Aorta (tissue), 5 donors: ENCODE measurements at regions not wholly inside any gene's neighbourhood (a gene's known extent, or its start where the extent isn't known, plus 50 kb on each side); places are given as distances from the start of the nearest gene placed in this dataset.

ENCODE experiments used
- ATAC-seq: fragments of 200-7000 bp; cut with Tn5 transposase; one replicate; pipeline ENCODE4 v1.9.1; 2022; ENCODE audit warnings: moderate library complexity; ENCODE audit not compliant: low FRiP score
- DNase-seq, 2 donors: peaks; one replicate each; pipeline ENCODE4 v3.0.0-alpha.2; 2020
- H3K27ac ChIP-seq, 2 donors: one replicate each; pipeline ENCODE4 v1.5.1; 2013; ENCODE audit warnings: low read length in 2 of 2, mild to moderate bottlenecking in 2 of 2, moderate library complexity in 2 of 2, control low read depth in 1 of 2, inconsistent platforms in 1 of 2, low read depth in 1 of 2
- H3K27me3 ChIP-seq, 2 donors: one replicate each; pipeline ENCODE4 v1.6.1; 2013; ENCODE audit warnings: control low read depth in 1 of 2, low read length in 1 of 2, mild to moderate bottlenecking in 1 of 2, moderate library complexity in 1 of 2; ENCODE audit not compliant: insufficient read depth in 2 of 2, control insufficient read depth in 1 of 2
- H3K36me3 ChIP-seq, 2 donors: one replicate each; pipeline ENCODE4 v1.6.1; 2013; ENCODE audit warnings: control low read depth in 1 of 2, low read length in 1 of 2, mild to moderate bottlenecking in 1 of 2; ENCODE audit not compliant: insufficient read depth in 2 of 2, control insufficient read depth in 1 of 2
- H3K4me1 ChIP-seq, 2 donors: one replicate each; pipeline ENCODE4 v1.6.1; 2013; ENCODE audit warnings: low read length in 2 of 2, control low read depth in 1 of 2, mild to moderate bottlenecking in 1 of 2, moderate library complexity in 1 of 2; ENCODE audit not compliant: insufficient read depth in 2 of 2, control insufficient read depth in 1 of 2
- H3K4me3 ChIP-seq, 2 donors: one replicate each; pipeline ENCODE4 v1.5.1; 2013; ENCODE audit warnings: low read length in 2 of 2, control low read depth in 1 of 2, mild to moderate bottlenecking in 1 of 2
- H3K9me3 ChIP-seq: one replicate; pipeline ENCODE4 v1.6.1; 2013; ENCODE audit warnings: mild to moderate bottlenecking, low read length; ENCODE audit not compliant: control insufficient read depth
- WGBS, 2 donors: extraction: QIAGEN DNeasy Blood & Tissue Kit; methylation state at CpG; one replicate each; pipeline ENCODE4 v1.1.7; 2013; 5-methylcytosine and 5-hydroxymethylcytosine counted together
- intact Hi-C, 2 donors: fragments of 100-400 bp; cut with DNase I; formaldehyde crosslinking; loops; one replicate each; pipeline versions ENCODE4 v1.14.2 to v1.15.0; 2022
- donor health status: healthy with polysubstance abuse.
- donor health status: Bipolar disorder and iron deficiency.
- donor health status: DM: no; HTN: no; CAD: no.
- donor health status: DM: no; HTN: no; CAD: no.
- donor health status: DM: yes; HTN: yes; CAD: no.

DNA sequence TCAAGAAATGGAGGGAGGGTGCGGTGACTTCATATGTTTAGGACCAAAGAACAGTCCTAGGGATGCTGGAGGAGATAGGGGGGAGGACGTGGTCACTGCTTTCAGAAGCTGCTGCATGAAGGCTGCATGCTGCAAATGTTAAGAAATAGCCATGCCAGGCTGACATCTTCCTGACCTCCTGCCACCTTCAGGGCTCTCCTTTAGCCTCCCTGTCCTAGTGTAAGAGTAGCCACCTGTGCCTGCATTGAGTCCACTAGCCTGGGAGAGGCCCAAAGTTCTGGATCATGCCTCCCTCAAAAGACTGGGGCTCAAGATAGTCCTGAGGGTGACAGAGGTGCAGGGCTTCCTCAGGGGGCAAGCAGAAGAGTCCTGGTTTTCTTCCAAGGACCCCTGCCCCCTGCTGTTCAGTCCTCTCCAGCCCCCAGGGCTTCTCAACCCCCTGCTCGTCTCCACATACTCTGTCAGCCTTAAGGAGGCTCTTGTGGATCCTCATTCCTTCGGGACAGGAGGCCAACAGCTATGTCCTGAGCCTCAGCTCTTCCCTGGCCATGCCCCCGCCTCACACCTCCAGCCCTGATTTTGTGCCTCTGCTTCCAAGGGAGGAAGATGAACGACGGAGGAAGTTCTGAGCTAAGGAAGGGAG lies 96.3 kb downstream of the MRPL14 start:
- no peaks in the 10 kb centered on the region for H3K9me3 ChIP-seq
- no peaks in the 10 kb centered on the region for H3K4me1 ChIP-seq
- no peak overlapping the region for H3K4me3 ChIP-seq
- ATAC-seq, result no peak
- intact Hi-C loops, result no loop called here
- peak in 1 of 2 donors; percentile 39 for DNase-seq
- no peaks in the 10 kb centered on the region for H3K36me3 ChIP-seq
- WGBS, 2 donors, result 88 to 89% methylated on average over 7 of the region's 7 CpGs
- H3K27me3 ChIP-seq, result no peaks in the 10 kb centered on the region
- H3K27ac ChIP-seq, result no peak overlapping the region

DNA sequence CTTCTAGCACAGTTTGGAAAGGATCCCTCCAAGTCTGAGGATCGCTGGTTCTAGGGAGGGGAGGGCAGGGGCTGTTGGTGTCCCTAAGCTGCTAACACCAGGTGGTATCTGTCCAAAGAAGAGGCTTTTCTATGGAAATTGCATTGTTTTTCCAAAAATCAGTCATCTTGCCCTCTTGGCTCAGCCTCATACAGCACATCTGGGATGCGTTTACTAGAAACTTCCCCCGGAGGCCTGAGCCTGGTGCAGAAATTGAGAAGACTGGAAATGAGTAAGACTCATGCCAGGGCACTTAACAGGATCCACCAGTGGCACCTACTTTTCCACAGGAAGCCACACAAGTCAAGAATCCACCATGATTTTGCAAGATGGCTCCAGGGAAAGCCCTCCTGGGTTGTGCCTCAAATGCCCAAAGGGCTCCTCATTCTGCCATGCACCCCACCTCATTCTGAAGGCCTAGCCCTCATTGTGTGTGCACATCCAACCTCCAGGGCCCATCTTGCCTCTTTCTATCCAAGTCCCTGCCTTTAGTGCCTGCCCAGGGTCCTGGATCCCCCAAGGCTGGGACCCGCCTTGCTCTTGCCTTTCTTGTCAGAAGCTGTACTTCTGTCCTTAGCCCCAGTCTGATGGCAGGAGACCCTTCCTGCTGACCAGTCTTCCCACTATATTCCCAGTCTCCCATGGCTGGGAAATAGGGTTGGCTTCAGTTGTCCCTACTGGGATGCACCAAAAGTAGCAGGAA lies 97.6 kb downstream of the MRPL14 start:
- 60 to 66% methylated on average over 4 of the region's 4 CpGs for WGBS, 2 donors
- H3K27me3 ChIP-seq, result no peaks in the 10 kb centered on the region
- intact Hi-C loops, result no loop called here
- H3K9me3 ChIP-seq, result no peaks in the 10 kb centered on the region
- ATAC-seq, result no peak
- H3K36me3 ChIP-seq, result no peaks in the 10 kb centered on the region
- peak in 1 of 2 donors; percentile 19 for DNase-seq
- H3K27ac ChIP-seq, result no peak overlapping the region
- H3K4me3 ChIP-seq, result no peak overlapping the region
- no peaks in the 10 kb centered on the region for H3K4me1 ChIP-seq

DNA sequence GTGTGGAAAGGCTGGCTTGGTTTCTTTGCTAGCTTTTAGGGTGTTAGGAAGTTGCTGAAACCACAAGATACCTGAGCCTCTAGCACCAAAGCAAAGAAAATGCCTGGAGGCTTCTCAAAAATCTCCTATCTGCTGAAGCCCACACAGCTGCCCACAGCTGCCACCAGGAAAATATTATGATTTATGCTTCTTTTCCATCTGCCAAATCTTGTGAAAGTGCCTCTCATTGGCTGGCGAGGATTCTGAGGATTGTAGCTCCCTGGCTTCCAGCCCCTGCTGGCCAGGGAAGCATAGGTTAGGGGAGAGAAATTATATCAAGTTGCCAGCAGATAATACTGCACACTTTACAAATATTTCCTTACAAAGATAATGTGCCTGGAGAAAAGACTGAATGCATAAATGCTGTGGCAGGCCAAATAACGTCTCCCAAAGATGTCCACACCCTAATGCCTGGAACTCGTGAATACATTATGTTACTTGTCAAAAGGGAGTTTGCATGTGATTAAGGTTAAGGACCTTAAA lies 98.4 kb downstream of the MRPL14 start:
- DNase-seq, result no peak
- 18 to 20% methylated on average over 3 of the region's 3 CpGs for WGBS, 2 donors

GRCh38 chr6:44025226-44025625 lies 102.0 kb downstream of the MRPL14 start:
- H3K9me3 ChIP-seq, result no peaks in the 10 kb centered on the region
- ATAC-seq (no peak), DNase-seq (no peak)
- H3K27me3 ChIP-seq, result no peaks in the 10 kb centered on the region
- H3K4me1 ChIP-seq, result no peaks in the 10 kb centered on the region
- H3K27ac ChIP-seq, result no peak overlapping the region
- intact Hi-C loops, result no loop called here
- H3K4me3 ChIP-seq, result no peak overlapping the region
- no peaks in the 10 kb centered on the region for H3K36me3 ChIP-seq
- 86 to 88% methylated on average over 4 of the region's 4 CpGs for WGBS, 2 donors

More for the DNA sequence above, 98.4 kb downstream of the MRPL14 start:
- H3K27me3 ChIP-seq, result no peaks in the 10 kb centered on the region
- H3K9me3 ChIP-seq, result no peaks in the 10 kb centered on the region
- H3K36me3 ChIP-seq, result no peaks in the 10 kb centered on the region
- no peak for ATAC-seq
- H3K4me3 ChIP-seq, result no peak overlapping the region
- no peaks in the 10 kb centered on the region for H3K4me1 ChIP-seq
- no peak overlapping the region for H3K27ac ChIP-seq
- intact Hi-C loops, result no loop called here

- Histone ChIP-seq H3K27ac (no peak overlapping the region), H3K36me3 (no peaks in the 10 kb centered on the region), H3K4me3 (no peak overlapping the region), H3K4me1 (no peaks in the 10 kb centered on the region), H3K9me3 (no peaks in the 10 kb centered on the region), H3K27me3 (no peaks in the 10 kb centered on the region)
- intact Hi-C loops, result no loop called here
- peak in 1 of 2 donors; percentile 44 for DNase-seq
- ATAC-seq, result no peak
- WGBS, 2 donors, result 90 to 92% methylated on average over 7 of the region's 7 CpGs
Observed at GRCh38 chr6:44024574-44025219, 102.6 kb downstream of the MRPL14 start.

- no peak overlapping the region for H3K27ac ChIP-seq
- H3K4me1 ChIP-seq, result no peaks in the 10 kb centered on the region
- H3K4me3 ChIP-seq, result no peak overlapping the region
- no peaks in the 10 kb centered on the region for H3K27me3 ChIP-seq
- DNase-seq (peak in 1 of 2 donors; percentile 20), ATAC-seq (no peak)
- H3K36me3 ChIP-seq, result no peaks in the 10 kb centered on the region
- intact Hi-C loops, result no loop called here
- no peaks in the 10 kb centered on the region for H3K9me3 ChIP-seq
- WGBS, 2 donors, result 93 to 94% methylated on average over 8 of the region's 8 CpGs
Observed at GRCh38 chr6:44023586-44024454, 103.4 kb downstream of the MRPL14 start.

DNA sequence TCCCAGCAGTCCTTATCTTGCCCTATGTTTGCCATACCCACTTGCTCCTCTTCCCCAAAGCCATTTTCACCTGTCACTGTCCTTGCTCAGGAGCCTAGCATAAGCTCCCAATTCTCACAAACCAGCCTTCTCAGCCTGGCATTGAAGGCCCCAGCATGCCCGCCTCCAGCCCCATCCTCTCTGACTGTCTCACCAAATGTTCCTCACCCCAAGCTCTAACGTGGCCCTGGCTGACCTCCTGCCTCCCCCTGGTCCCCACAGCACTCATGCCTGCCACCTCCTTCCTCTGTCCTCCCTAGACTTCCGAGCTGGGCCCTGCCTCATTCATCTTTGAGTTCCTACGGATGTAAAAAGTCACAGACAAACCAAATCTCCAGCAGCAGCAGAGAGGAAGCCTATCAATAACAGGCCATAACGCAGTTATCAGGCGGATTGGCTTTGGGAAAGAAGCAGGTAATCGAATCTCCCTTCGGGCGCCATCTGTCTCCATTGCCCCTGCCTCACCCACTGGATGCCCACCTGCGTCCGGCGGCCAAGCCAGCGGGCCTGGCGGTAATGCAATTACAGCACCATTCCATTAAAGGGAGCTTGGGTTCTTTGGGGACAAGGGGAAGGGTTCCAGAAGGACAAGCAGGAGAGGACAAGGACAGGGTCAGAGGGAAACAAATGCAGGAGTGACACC lies 104.4 kb downstream of the MRPL14 start:
- H3K27me3 ChIP-seq, result no peaks in the 10 kb centered on the region

GRCh38 chr6:44022296-44022661 lies 105.0 kb downstream of the MRPL14 start:
- intact Hi-C loops, result no loop called here
- 91 to 95% methylated on average over 7 of the region's 7 CpGs for WGBS, 2 donors
- Histone ChIP-seq H3K4me3 (no peak overlapping the region), H3K9me3 (no peaks in the 10 kb centered on the region), H3K4me1 (no peaks in the 10 kb centered on the region), H3K27me3 (no peaks in the 10 kb centered on the region), H3K36me3 (no peaks in the 10 kb centered on the region), H3K27ac (no peak overlapping the region)
- peak in 1 of 2 donors; percentile 68 for DNase-seq
- peak; percentile 21 for ATAC-seq

More for the DNA sequence above, 104.4 kb downstream of the MRPL14 start:
- WGBS, 2 donors, result 93 to 94% methylated on average over 14 of the region's 14 CpGs
- H3K4me1 ChIP-seq, result no peaks in the 10 kb centered on the region
- H3K9me3 ChIP-seq, result no peaks in the 10 kb centered on the region
- no peak overlapping the region for H3K27ac ChIP-seq
- H3K36me3 ChIP-seq, result no peaks in the 10 kb centered on the region
- intact Hi-C loops, result no loop called here
- no peak for ATAC-seq
- H3K4me3 ChIP-seq, result no peak overlapping the region
- DNase-seq, result peak in 1 of 2 donors; percentile 35
